GM19239 (cell line): ENCODE measurements at regions not wholly inside any gene's neighbourhood (a gene's known extent, or its start where the extent isn't known, plus 50 kb on each side); places are given as distances from the start of the nearest gene placed in this dataset.

ENCODE experiments used
- DNase-seq: peaks from one replicate; pipeline ENCODE4 v3.0.0; 2011; ENCODE audit warnings: low spot score; ENCODE audit not compliant: insufficient read length
- FAIRE-seq: peaks from 2 replicates; lab custom pipeline; 2011; peaks lifted over from hg19 to GRCh38; lab: Jason Lieb, UNC

GRCh38 chr6:149176971-149177667 lies 140.4 kb upstream of the TAB2 start:
- FAIRE-seq (no peak), DNase-seq (no peak)

GRCh38 chr6:149179431-149179830 lies 138.1 kb upstream of the TAB2 start:
- no peak for DNase-seq
- no peak for FAIRE-seq

GRCh38 chr6:149181304-149181703 lies 136.2 kb upstream of the TAB2 start:
- no peak for FAIRE-seq
- DNase-seq = no peak

- DNase-seq (no peak), FAIRE-seq (no peak)
Observed at GRCh38 chr6:149182262-149182661, 135.2 kb upstream of the TAB2 start.

GRCh38 chr6:149184523-149184922 lies 133.0 kb upstream of the TAB2 start:
- no peak for FAIRE-seq
- DNase-seq = no peak

GRCh38 chr6:149185799-149186357 lies 131.6 kb upstream of the TAB2 start:
- FAIRE-seq = no peak
- DNase-seq = no peak

- DNase-seq (no peak), FAIRE-seq (no peak)
Observed at GRCh38 chr6:149186873-149187272, 130.6 kb upstream of the TAB2 start.

- FAIRE-seq (peak; percentile 89), DNase-seq (no peak)
Observed at GRCh38 chr6:149190224-149190831, 127.2 kb upstream of the TAB2 start.

GRCh38 chr6:149194820-149195558 lies 122.5 kb upstream of the TAB2 start:
- peak; percentile 56 for FAIRE-seq
- DNase-seq = no peak

- FAIRE-seq (no peak), DNase-seq (no peak)
Observed at GRCh38 chr6:149196091-149196490, 121.4 kb upstream of the TAB2 start.

GRCh38 chr6:149197482-149197881 lies 120.0 kb upstream of the TAB2 start:
- DNase-seq (no peak), FAIRE-seq (peak; percentile 18)

GRCh38 chr6:149198265-149198664 lies 119.2 kb upstream of the TAB2 start:
- no peak for DNase-seq
- FAIRE-seq = no peak

- DNase-seq = no peak
- no peak for FAIRE-seq
Observed at GRCh38 chr6:149200282-149200945, 117.1 kb upstream of the TAB2 start.

GRCh38 chr6:149201068-149201655 lies 116.3 kb upstream of the TAB2 start:
- no peak for DNase-seq

GRCh38 chr6:149202100-149202499 lies 115.4 kb upstream of the TAB2 start:
- DNase-seq (no peak), FAIRE-seq (no peak)

More at GRCh38 chr6:149201068-149201655, 116.3 kb upstream of the TAB2 start:
- FAIRE-seq = no peak

GRCh38 chr6:149202952-149203351 lies 114.6 kb upstream of the TAB2 start:
- DNase-seq = no peak
- no peak for FAIRE-seq

GRCh38 chr6:149203509-149203908 lies 114.0 kb upstream of the TAB2 start:
- no peak for FAIRE-seq

GRCh38 chr6:149208134-149208601 lies 109.3 kb upstream of the TAB2 start:
- no peak for FAIRE-seq
- DNase-seq = no peak

More at GRCh38 chr6:149203509-149203908, 114.0 kb upstream of the TAB2 start:
- no peak for DNase-seq

- DNase-seq (no peak), FAIRE-seq (peak; percentile 72)
Observed at GRCh38 chr6:149209871-149210775, 107.4 kb upstream of the TAB2 start.
